ENCODE measurements at regions not wholly inside any gene's neighbourhood (a gene's known extent, or its start where the extent isn't known, plus 50 kb on each side); places are given as distances from the start of the nearest gene placed in this dataset.

- TF ChIP-seq CTCF (IDR thresholded peaks at IDR 0.05; ENCODE audit: control insufficient read depth, extremely low read depth, insufficient read depth), result no peak
- no peak overlapping the region for H3K4me3 ChIP-seq (ENCODE audit: low read depth, low read length)
- DNase-seq (ENCODE audit: low read depth), result no peak
These were observed 790.8 kb downstream of the SOCS6 start for GRCh38 chr18:71079606-71080005.

GRCh38 chr18:71077451-71077850 is 788.6 kb downstream of the SOCS6 start:
- no peak overlapping the region for H3K4me3 ChIP-seq (ENCODE audit: low read depth, low read length)
- no peak for DNase-seq (ENCODE audit: low read depth)
- no peak for TF ChIP-seq CTCF (IDR thresholded peaks at IDR 0.05; ENCODE audit: control insufficient read depth, extremely low read depth, insufficient read depth)

- no peak overlapping the region for H3K4me3 ChIP-seq (ENCODE audit: low read depth, low read length)
- TF ChIP-seq CTCF (IDR thresholded peaks at IDR 0.05; ENCODE audit: control insufficient read depth, extremely low read depth, insufficient read depth), result peak; percentile 18; the same call in 1 of the 2 replicates
- DNase-seq (ENCODE audit: low read depth), result no peak
These were observed 786.3 kb downstream of the SOCS6 start for GRCh38 chr18:71075147-71075546.

GRCh38 chr18:71068338-71068737 is 779.5 kb downstream of the SOCS6 start:
- no peak for DNase-seq (ENCODE audit: low read depth)
- no peak overlapping the region for H3K4me3 ChIP-seq (ENCODE audit: low read depth, low read length)
- TF ChIP-seq CTCF (IDR thresholded peaks at IDR 0.05; ENCODE audit: control insufficient read depth, extremely low read depth, insufficient read depth), result no peak

- DNase-seq (ENCODE audit: low read depth), result no peak
- no peak overlapping the region for H3K4me3 ChIP-seq (ENCODE audit: low read depth, low read length)
- no peak for TF ChIP-seq CTCF (IDR thresholded peaks at IDR 0.05; ENCODE audit: control insufficient read depth, extremely low read depth, insufficient read depth)
These were observed 761.0 kb downstream of the SOCS6 start for GRCh38 chr18:71049893-71050292.

GRCh38 chr18:71047882-71048281 is 759.0 kb downstream of the SOCS6 start:
- DNase-seq (ENCODE audit: low read depth), result no peak
- H3K4me3 ChIP-seq (ENCODE audit: low read depth, low read length), result no peak overlapping the region
- no peak for TF ChIP-seq CTCF (IDR thresholded peaks at IDR 0.05; ENCODE audit: control insufficient read depth, extremely low read depth, insufficient read depth)

- H3K4me3 ChIP-seq (ENCODE audit: low read depth, low read length), result no peak overlapping the region
- no peak for TF ChIP-seq CTCF (IDR thresholded peaks at IDR 0.05; ENCODE audit: control insufficient read depth, extremely low read depth, insufficient read depth)
- DNase-seq (ENCODE audit: low read depth), result no peak
These were observed 756.7 kb downstream of the SOCS6 start for GRCh38 chr18:71045331-71046065.
